Epidermal melanocyte (primary cell): ENCODE measurements at regions not wholly inside any gene's neighbourhood (a gene's known extent, or its start where the extent isn't known, plus 50 kb on each side); places are given as distances from the start of the nearest gene placed in this dataset.

Source experiments
- DNase-seq: peaks from one replicate; pipeline ENCODE4 v3.0.0; 2011; ENCODE audit warnings: low spot score; ENCODE audit not compliant: insufficient read length

DNA sequence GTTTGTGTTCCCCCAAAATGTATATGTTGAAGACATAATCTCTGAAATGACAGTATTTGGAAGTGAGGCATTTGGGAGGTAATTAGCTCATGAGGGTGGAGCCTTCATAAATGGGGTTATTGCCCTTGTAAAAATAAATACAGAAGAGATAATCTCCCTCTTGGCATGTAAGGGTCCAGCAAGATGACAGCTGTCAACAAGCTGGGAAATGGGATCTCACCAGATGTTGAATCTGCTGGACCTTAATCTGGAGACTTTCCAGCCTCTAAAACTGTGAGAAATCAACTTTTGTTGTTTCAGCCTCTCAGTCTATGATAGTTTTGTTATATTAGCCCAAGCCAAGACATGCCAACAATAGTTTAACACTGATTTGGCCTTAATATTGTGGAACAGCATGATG lies 438.2 kb upstream of the PCDH7 start:
- no peak for DNase-seq

GRCh38 chr4:30283336-30283735 lies 436.8 kb upstream of the PCDH7 start:
- DNase-seq: no peak

DNA sequence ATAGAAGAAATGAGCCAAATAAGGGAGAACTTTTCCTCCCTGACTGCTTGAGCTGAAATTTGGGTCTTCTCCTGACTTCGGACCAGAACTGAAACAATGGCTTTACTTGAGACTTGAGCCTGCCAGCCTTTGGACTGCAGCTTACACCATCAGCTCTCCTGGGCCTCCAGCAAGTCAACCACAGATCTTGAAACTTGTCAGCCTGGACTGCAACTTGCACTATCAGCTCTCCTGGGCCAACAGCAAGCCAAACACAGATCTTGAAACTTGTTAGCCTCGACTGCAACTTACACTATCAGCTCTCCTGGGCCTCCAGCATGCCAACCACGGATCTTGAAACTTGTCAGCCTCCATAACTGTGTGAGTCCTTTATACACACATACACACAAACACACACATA lies 425.9 kb upstream of the PCDH7 start:
- no peak for DNase-seq

- no peak for DNase-seq
These were observed 424.5 kb upstream of the PCDH7 start for GRCh38 chr4:30295652-30296051.

GRCh38 chr4:30314001-30314400 lies 406.2 kb upstream of the PCDH7 start:
- no peak for DNase-seq

DNA sequence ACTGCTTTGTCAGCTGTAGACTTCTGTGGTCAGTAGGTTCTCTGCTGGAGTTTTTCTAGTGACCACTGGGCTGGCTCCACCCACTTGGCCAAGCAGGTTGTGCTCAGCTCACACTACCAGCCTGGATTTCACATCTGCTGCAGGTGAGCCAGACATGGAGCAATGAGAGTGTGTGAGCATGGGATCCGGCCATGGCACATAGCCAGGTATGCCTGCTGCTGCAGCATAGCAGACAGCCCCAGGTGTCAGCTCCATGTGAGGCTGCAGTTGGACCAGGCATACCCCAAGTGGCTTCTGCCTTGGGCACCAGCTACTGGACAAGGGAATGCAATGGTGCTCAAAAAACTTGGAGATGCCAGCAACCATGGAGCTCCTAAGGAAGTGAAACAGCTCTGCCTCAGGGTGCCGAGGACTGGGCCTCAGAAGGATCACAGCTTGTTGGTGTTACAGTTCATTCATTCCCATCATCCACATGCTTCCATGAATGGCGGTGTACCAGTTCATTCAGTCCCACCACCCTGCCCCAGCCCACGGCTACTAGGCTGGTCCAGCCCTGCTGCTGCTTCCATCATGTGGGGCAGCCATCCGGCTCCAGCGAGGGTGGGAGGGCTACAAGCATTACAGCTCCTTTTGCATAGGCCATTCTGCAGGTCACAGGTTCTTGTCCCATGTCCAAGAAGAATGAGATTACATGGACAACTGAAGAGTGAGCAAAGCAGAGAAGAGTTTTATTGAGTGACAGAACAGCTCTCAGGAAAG lies 389.1 kb upstream of the PCDH7 start:
- no peak for DNase-seq

DNA sequence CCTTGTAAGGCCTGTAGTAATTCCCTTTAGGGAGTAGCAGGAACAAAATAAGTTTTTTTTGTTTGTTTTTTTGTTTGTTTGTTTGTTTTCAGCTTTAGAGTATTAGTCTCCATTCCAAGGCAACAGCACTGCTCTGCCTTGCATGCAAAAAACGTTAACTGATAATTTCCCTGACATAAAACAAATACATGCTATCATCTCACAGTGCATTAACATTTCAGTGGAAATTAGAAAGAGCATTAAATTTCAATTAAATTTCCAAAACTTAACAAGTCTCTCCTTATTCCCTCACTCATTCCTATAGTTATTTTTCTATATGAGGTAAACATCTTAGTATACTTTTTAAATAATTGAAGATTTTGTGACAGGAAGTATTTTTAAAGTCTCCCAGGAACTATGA lies 378.4 kb upstream of the PCDH7 start:
- DNase-seq: no peak

DNA sequence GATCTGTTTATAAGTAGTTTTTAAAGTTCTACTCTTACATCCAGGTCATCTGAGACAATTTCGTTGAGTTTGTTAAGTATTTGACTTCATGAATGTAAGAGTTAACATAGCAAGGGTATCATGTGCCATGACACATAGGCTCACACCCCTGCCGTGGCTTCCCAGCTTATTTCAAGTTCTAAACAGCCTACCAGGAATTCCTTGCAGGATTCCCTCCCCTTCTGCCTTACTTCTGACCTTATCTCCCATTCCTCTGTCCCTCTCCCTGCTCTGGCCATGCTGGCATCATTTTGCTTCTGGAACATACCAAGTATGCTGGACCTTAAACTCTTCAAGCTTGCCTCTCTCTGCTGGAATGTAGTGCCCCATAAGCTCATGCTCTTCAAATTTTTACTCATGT lies 369.9 kb upstream of the PCDH7 start:
- DNase-seq: no peak

GRCh38 chr4:30354605-30355004 lies 365.6 kb upstream of the PCDH7 start:
- DNase-seq: no peak

- no peak for DNase-seq
These were observed 357.7 kb upstream of the PCDH7 start for GRCh38 chr4:30362436-30362835.

GRCh38 chr4:30370105-30370504 lies 350.1 kb upstream of the PCDH7 start:
- DNase-seq: no peak

DNA sequence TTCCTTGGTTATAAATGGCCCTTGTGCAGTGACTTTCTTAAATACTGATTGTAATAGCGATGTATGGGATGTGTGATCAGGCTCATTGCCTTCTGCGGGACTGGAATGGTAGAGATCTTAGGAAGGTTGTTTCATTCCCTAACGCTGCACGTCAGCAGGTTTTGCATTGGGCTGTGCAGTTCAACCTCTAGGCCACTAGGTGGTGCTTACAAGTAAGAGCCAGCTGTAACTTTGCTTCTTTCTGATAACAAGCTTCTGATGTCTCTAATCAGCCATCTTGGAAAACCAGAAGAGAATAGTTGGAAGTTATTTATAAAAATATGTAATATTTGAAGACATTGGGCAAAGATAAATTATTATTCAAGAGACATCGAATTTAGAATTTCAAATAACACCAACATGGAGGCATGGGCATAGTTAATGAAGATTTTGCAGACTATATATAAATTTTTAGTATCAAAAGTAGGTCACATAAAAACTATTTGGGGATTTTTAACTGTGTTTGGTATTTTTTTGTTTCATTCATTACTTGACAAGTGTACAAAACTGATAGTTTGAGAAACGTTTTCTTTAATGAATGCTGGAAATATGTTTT lies 339.7 kb upstream of the PCDH7 start:
- no peak for DNase-seq

- no peak for DNase-seq
These were observed 334.5 kb upstream of the PCDH7 start for GRCh38 chr4:30385650-30386049.

DNA sequence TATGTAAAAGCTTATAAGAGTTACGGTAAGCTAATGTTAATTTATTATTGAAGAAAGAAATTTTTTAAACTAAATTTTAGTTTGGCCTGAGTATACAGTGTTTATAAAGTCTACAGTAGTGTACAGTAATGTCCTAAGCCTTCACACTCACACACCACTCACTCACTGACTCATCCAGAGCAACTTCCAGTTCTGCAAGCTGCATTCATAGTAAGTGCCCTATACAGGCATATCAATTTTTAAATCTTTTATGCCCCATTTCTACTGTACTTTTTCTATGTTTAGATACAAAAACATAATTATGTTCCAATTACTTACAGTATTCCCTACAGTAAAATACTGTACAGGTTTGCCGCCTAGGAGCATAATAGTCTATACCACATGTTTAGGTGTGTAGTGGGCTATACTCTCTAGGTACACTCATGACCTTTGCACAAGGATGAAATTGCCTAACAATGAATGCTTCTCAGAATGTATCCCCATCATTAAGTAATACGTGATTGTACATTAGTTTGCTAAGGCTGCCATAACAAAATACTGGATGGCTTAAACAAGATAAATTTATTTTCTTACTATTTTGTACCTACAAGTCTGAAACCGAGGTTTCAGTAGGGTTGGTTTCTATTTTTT lies 333.8 kb upstream of the PCDH7 start:
- no peak for DNase-seq

DNA sequence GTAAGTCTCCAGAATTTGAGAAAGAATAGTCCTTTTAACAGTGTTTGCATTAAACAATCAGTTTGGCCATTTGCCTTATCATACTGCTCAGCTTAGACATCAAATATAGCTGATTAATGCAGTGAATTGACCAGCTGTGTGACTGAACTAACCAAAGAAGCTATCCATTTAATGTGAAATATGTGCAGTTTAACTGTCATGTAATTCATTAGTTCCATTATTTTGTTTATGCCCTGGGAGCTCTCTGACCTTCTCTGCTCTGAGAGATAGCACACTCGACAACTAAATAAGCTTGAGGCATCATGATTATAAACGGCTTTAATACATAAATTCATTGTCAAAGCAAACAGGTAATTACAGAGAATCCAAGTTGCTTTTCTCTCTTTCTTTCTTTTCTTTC lies 324.3 kb upstream of the PCDH7 start:
- no peak for DNase-seq

GRCh38 chr4:30396772-30397475 lies 323.2 kb upstream of the PCDH7 start:
- no peak for DNase-seq

GRCh38 chr4:30399476-30399875 lies 320.7 kb upstream of the PCDH7 start:
- DNase-seq: no peak

DNA sequence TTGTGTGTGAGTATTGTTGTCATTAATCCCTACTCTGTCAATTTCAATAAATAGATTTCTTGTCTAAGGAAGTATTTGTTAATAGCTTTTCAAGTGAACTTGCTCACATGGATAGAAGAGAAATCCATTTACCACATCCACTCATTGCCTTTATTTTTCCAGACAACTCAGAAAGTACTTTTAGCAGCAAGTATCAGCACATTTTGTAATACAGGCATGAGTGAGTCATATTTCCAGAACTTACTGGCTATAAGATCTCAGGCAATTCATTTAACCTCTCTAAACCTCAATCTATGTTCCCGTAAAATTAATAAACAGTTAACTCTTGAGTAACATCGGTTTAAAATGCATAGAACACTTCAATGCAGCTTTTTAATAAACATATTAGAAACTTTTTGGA lies 317.9 kb upstream of the PCDH7 start:
- no peak for DNase-seq

DNA sequence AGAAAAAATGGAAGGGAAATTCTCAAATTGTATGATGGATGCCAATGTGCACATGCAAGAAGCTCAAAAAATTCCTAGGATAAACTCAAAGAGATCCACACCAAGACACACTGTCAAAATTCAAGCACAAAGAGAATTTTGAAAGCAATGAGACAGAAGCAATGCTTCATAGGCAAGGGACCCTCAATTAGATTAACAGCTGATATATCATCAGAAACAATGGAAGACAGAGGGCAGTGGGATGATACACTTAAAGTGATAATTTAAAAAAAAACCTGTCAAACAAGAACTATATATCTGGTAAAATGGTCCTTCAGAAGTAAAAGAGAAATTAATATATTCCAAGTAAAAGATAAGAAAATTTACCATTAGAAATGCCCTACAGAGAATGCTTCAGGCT lies 306.3 kb upstream of the PCDH7 start:
- no peak for DNase-seq

DNA sequence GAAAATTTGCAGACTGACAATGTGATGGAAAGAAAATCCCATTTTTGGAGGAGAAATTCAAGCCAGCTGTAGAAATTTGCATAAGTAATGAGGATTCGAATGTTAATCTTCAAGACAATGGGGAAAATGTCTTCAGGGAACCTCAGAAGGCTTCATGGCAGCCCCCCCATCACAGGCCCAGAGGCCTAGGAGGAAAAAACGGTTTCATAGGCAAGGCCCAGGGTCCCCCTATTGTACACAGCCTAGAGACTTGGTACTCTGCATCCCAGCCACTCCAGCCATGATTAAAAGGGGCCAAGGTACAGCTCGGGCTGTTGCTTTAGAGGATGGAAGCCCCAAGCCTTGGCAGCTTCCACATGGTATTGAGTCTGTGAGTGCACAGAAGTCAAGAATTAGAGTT lies 303.6 kb upstream of the PCDH7 start:
- DNase-seq: no peak

- DNase-seq: no peak
These were observed 292.2 kb upstream of the PCDH7 start for GRCh38 chr4:30427932-30428331.
